ENCODE measurements at regions not wholly inside any gene's neighbourhood (a gene's known extent, or its start where the extent isn't known, plus 50 kb on each side); places are given as distances from the start of the nearest gene placed in this dataset.
A peak's percentile ranks its signal among the peaks of the same experiment; 100 is the strongest.

DNA sequence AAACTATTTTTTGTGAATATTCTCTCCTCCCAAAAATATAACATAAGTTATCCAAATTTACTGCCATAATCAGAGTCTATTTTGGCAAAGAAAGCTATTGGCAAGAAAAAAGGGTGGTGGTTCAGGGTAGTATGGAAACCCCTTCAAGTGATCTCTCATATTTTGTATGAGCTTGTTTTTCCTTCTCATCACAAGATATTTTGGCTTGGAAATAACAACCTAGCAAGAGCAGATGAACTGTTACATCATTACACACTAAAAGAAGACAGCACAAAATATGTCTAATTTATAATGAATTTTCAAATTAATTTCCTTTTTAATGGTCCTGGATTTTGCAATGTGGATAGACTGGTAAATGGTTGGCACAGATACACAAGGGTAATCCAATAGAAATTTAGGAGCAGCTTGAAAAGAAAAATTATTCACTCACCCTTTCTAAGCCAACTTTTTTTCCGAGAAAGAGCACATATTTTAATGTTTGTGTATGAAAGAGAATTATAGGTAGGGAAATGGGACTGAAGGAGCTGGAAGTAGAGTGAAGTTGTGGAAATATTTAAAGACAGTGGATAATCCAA is 225.1 kb downstream of the EFNB2 start:
- no peak for DNase-seq (ENCODE audit: low read depth, low spot score)
- WGBS (ENCODE audit: insufficient coverage, insufficient read length), result no CpG with 5 or more reads among the region's 1 CpG
- H3K27ac ChIP-seq (ENCODE audit: low read length), result no peak overlapping the region

DNA sequence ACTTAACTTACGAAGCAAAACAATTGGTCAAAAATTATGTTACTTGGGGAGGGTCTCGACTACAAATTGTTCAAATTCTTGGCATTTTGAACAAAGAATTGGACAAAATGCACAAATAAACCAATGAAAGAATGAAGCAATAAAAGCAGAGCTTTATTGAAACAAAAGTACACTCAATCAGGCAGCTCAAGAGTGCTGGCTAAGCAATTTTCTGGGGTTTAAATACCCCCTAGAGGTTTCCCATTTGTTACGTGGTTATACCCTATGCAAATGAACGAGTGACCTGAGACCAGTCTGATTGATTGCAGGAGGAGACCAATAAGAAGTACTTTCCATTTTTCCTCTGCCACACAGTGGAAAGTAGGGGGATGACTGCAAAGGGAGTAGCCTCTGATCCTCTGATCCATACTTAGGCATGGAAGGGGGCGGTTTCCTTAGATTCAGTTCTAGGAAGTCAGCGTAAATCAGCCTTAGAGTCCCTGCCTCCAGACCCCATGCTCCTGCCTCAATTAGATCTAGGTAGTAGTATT is 228.6 kb downstream of the EFNB2 start:
- WGBS (ENCODE audit: insufficient coverage, insufficient read length), result no CpG with 5 or more reads among the region's 6 CpGs
- H3K4me1 ChIP-seq (ENCODE audit: control insufficient read depth, insufficient read depth, low read length), result no peaks in the 10 kb centered on the region
- no peak for DNase-seq (ENCODE audit: low read depth, low spot score)
- H3K27ac ChIP-seq (ENCODE audit: low read length), result no peak overlapping the region
- no peak overlapping the region for H3K4me3 ChIP-seq (ENCODE audit: low read length)
- H3K27me3 ChIP-seq (ENCODE audit: control insufficient read depth, insufficient read depth, low read length), result no peaks in the 10 kb centered on the region
- H3K9me3 ChIP-seq (ENCODE audit: control insufficient read depth, insufficient read depth, low read length), result no peaks in the 10 kb centered on the region
- no peaks in the 10 kb centered on the region for H3K36me3 ChIP-seq (ENCODE audit: control insufficient read depth, insufficient read depth, low read length)

More for the DNA sequence above, 225.1 kb downstream of the EFNB2 start:
- Histone ChIP-seq H3K9me3 (ENCODE audit: control insufficient read depth, insufficient read depth, low read length) (no peaks in the 10 kb centered on the region), H3K4me1 (ENCODE audit: control insufficient read depth, insufficient read depth, low read length) (no peaks in the 10 kb centered on the region), H3K27me3 (ENCODE audit: control insufficient read depth, insufficient read depth, low read length) (no peaks in the 10 kb centered on the region), H3K4me3 (ENCODE audit: low read length) (no peak overlapping the region), H3K36me3 (ENCODE audit: control insufficient read depth, insufficient read depth, low read length) (no peaks in the 10 kb centered on the region)

DNA sequence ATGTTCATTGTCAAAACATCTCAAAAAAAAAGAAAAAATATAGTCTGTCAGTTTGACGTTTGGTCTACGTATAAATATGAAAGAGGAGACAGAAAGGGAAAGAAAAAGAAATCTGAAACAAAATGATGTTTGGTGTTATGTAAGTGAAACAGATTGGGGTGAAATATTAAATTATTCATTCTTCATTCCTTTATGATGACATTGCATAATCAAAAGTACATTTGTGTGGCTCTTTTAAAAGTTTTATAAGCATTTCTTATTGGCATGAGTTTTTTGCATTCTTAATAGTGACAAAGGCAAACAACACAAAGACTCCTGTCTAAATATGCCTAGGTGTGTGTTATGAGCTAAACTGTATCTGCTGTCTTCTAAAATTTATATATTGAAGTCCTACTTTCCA is 232.6 kb downstream of the EFNB2 start:
- no peak overlapping the region for H3K4me3 ChIP-seq (ENCODE audit: low read length)
- no peaks in the 10 kb centered on the region for H3K9me3 ChIP-seq (ENCODE audit: control insufficient read depth, insufficient read depth, low read length)
- H3K27ac ChIP-seq (ENCODE audit: low read length), result no peak overlapping the region
- no peak for DNase-seq (ENCODE audit: low read depth, low spot score)
- no peaks in the 10 kb centered on the region for H3K36me3 ChIP-seq (ENCODE audit: control insufficient read depth, insufficient read depth, low read length)
- no CpG with 5 or more reads among the region's 2 CpGs for WGBS (ENCODE audit: insufficient coverage, insufficient read length)
- no peaks in the 10 kb centered on the region for H3K27me3 ChIP-seq (ENCODE audit: control insufficient read depth, insufficient read depth, low read length)
- no peaks in the 10 kb centered on the region for H3K4me1 ChIP-seq (ENCODE audit: control insufficient read depth, insufficient read depth, low read length)

DNA sequence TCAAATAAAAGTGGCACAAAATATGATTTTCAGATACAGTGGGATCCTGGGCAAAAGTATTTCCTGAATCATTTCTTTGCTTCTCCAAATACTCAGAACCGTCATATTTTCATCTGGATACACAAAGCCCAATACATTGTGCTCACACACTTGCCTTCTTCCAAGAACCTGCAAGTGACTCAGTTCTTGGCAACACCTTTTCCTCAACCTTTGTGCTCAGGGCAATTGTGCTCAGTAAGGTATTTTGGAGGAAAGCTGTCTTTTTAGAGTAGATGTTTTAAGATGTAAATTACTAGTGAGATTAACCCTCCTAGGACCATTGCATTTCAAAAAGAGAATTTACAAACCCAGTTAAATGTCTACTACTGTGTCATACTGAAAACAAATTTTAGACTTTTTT is 233.5 kb downstream of the EFNB2 start:
- Histone ChIP-seq H3K4me3 (ENCODE audit: low read length) (no peak overlapping the region), H3K27me3 (ENCODE audit: control insufficient read depth, insufficient read depth, low read length) (no peaks in the 10 kb centered on the region), H3K4me1 (ENCODE audit: control insufficient read depth, insufficient read depth, low read length) (no peaks in the 10 kb centered on the region), H3K9me3 (ENCODE audit: control insufficient read depth, insufficient read depth, low read length) (no peaks in the 10 kb centered on the region), H3K27ac (ENCODE audit: low read length) (no peak overlapping the region), H3K36me3 (ENCODE audit: control insufficient read depth, insufficient read depth, low read length) (no peaks in the 10 kb centered on the region)
- DNase-seq (ENCODE audit: low read depth, low spot score), result no peak
- WGBS (ENCODE audit: insufficient coverage, insufficient read length), result no CpG with 5 or more reads among the region's 1 CpG

DNA sequence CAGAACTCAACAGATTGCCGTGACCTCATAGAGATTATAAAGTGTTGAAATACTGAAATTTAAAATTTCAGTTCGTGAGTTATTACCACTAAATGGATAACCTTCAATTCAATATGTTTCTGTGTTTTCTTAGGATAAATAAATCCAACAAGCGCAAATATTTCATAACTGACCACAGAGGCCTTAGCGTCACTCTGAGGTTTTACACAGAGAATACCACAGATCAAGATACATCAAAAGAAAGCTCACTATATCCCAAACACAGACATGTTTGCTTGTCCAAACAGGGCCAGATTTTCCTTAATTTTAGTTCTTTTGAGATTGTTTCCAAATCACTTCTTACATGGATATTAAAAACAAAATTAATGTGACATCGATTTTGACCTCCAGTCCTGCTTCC is 235.8 kb downstream of the EFNB2 start:
- DNase-seq (ENCODE audit: low read depth, low spot score), result no peak
- Histone ChIP-seq H3K27me3 (ENCODE audit: control insufficient read depth, insufficient read depth, low read length) (no peaks in the 10 kb centered on the region), H3K4me3 (ENCODE audit: low read length) (no peak overlapping the region), H3K36me3 (ENCODE audit: control insufficient read depth, insufficient read depth, low read length) (no peaks in the 10 kb centered on the region), H3K27ac (ENCODE audit: low read length) (no peak overlapping the region), H3K4me1 (ENCODE audit: control insufficient read depth, insufficient read depth, low read length) (no peaks in the 10 kb centered on the region), H3K9me3 (ENCODE audit: control insufficient read depth, insufficient read depth, low read length) (no peaks in the 10 kb centered on the region)
- no CpG with 5 or more reads among the region's 5 CpGs for WGBS (ENCODE audit: insufficient coverage, insufficient read length)

DNA sequence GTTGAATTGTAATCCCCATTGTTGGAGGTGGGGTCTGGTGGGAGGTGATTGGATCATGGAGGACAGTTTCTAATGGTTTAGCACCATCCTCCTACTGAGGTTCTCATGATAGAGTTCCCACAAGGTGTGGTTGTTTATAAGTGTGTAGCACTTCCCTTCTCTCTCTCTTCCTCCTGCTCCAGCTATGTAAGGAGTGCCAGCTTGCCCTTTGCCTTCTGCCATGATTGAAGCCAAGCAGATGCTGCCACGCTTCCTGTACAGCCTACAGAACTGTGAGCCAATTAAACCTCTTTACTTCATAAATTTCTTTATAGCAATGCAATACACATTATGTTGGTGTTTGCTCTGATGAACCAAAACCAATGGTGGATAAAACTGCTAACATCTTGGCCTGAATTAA is 238.2 kb downstream of the EFNB2 start:
- WGBS (ENCODE audit: insufficient coverage, insufficient read length), result no CpG with 5 or more reads among the region's 1 CpG
- no peaks in the 10 kb centered on the region for H3K36me3 ChIP-seq (ENCODE audit: control insufficient read depth, insufficient read depth, low read length)
- DNase-seq (ENCODE audit: low read depth, low spot score), result no peak

DNA sequence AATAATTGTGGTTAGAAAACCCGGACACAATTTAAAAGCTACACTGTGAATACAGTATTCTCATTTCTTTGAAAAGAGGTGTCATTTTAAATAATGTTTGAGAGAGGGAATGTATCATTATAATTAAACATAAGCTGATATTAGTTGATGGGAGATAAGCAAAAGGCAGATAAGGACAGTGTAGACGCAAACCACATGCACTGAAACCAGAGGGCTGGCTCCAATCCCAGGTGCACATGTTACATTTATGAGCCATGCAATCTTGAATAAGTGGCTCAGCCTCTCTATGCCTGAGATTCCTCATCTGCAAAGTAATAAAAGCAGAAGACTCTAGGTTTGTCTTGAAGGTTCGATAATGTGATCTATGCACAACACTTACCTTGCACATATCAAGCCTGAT is 238.7 kb downstream of the EFNB2 start:
- no peak overlapping the region for H3K27ac ChIP-seq (ENCODE audit: low read length)
- H3K4me3 ChIP-seq (ENCODE audit: low read length), result no peak overlapping the region
- no CpG with 5 or more reads among the region's 3 CpGs for WGBS (ENCODE audit: insufficient coverage, insufficient read length)
- no peaks in the 10 kb centered on the region for H3K27me3 ChIP-seq (ENCODE audit: control insufficient read depth, insufficient read depth, low read length)
- H3K9me3 ChIP-seq (ENCODE audit: control insufficient read depth, insufficient read depth, low read length), result no peaks in the 10 kb centered on the region
- H3K36me3 ChIP-seq (ENCODE audit: control insufficient read depth, insufficient read depth, low read length), result no peaks in the 10 kb centered on the region
- DNase-seq (ENCODE audit: low read depth, low spot score), result no peak
- no peaks in the 10 kb centered on the region for H3K4me1 ChIP-seq (ENCODE audit: control insufficient read depth, insufficient read depth, low read length)

More for the DNA sequence above, 238.2 kb downstream of the EFNB2 start:
- no peak overlapping the region for H3K4me3 ChIP-seq (ENCODE audit: low read length)
- no peaks in the 10 kb centered on the region for H3K27me3 ChIP-seq (ENCODE audit: control insufficient read depth, insufficient read depth, low read length)
- H3K4me1 ChIP-seq (ENCODE audit: control insufficient read depth, insufficient read depth, low read length), result no peaks in the 10 kb centered on the region
- H3K27ac ChIP-seq (ENCODE audit: low read length), result no peak overlapping the region
- no peaks in the 10 kb centered on the region for H3K9me3 ChIP-seq (ENCODE audit: control insufficient read depth, insufficient read depth, low read length)

DNA sequence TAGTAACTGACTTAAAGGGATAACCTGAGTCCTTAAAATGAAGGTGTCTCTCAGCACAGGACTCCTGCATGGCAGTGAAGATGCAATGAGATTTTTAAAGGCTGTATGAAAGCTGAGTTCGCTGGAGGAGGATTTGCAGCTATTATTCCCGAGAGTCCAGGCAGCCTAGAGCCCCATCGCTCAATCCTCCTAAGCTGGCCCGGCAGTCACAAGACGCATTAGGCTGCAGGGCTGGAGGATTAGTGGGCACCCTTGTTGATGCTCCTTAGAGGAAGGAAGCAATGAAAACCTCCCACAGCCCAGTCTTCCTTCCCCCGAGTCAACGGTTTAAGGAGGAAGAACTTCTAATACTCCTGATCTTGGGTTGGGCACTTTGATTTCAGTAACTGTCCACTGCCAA is 239.5 kb downstream of the EFNB2 start:
- Histone ChIP-seq H3K9me3 (ENCODE audit: control insufficient read depth, insufficient read depth, low read length) (no peaks in the 10 kb centered on the region), H3K4me3 (ENCODE audit: low read length) (no peak overlapping the region), H3K4me1 (ENCODE audit: control insufficient read depth, insufficient read depth, low read length) (no peaks in the 10 kb centered on the region), H3K36me3 (ENCODE audit: control insufficient read depth, insufficient read depth, low read length) (no peaks in the 10 kb centered on the region), H3K27me3 (ENCODE audit: control insufficient read depth, insufficient read depth, low read length) (no peaks in the 10 kb centered on the region), H3K27ac (ENCODE audit: low read length) (no peak overlapping the region)
- WGBS (ENCODE audit: insufficient coverage, insufficient read length), result no CpG with 5 or more reads among the region's 7 CpGs
- DNase-seq (ENCODE audit: low read depth, low spot score), result no peak

DNA sequence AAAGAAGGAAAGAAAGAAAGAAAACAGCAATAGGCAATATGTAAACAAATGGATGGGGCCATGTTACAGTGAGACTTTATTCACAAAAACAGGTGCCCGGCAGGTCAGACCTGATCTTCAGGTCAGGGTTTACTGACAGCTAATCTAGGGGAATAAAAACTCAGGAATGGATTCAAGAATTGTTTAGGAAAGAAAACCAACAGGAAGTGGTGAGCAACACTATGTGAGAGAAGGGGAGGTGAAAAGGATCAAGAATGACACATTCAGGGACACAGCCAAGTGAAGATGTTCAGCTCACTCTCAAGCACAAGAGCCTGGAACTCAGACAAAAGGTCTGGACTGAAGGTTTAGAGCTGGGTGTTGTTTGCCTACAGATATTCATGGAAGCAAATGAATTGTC is 244.5 kb downstream of the EFNB2 start:
- Histone ChIP-seq H3K27me3 (ENCODE audit: control insufficient read depth, insufficient read depth, low read length) (no peaks in the 10 kb centered on the region), H3K9me3 (ENCODE audit: control insufficient read depth, insufficient read depth, low read length) (no peaks in the 10 kb centered on the region), H3K27ac (ENCODE audit: low read length) (no peak overlapping the region), H3K4me3 (ENCODE audit: low read length) (no peak overlapping the region), H3K36me3 (ENCODE audit: control insufficient read depth, insufficient read depth, low read length) (no peaks in the 10 kb centered on the region), H3K4me1 (ENCODE audit: control insufficient read depth, insufficient read depth, low read length) (no peaks in the 10 kb centered on the region)
- DNase-seq (ENCODE audit: low read depth, low spot score), result no peak
- WGBS (ENCODE audit: insufficient coverage, insufficient read length), result no CpG with 5 or more reads among the region's 1 CpG

DNA sequence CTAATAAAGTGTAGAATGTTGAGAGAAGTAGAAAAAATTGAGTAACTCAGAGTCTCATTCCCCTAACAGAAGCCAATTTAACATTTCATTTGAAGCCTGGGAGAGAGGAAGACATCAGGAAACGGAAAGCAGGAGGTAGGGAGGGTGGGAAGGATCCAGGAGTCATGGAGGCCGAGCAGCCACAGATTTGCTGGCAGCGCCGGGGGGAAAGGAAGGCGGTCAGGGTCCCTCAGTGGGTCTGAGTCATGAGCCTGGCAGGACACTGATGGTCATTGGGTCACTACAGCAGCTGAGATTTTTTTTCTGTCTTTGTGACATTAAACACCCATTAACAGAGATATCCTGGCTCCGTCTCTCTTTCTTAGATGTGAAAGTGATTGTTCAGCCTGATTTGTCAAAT is 248.1 kb downstream of the EFNB2 start:
- no peak overlapping the region for H3K4me3 ChIP-seq (ENCODE audit: low read length)
- no peaks in the 10 kb centered on the region for H3K27me3 ChIP-seq (ENCODE audit: control insufficient read depth, insufficient read depth, low read length)
- H3K36me3 ChIP-seq (ENCODE audit: control insufficient read depth, insufficient read depth, low read length), result no peaks in the 10 kb centered on the region
- no peak for DNase-seq (ENCODE audit: low read depth, low spot score)
- no peak overlapping the region for H3K27ac ChIP-seq (ENCODE audit: low read length)
- no CpG with 5 or more reads among the region's 6 CpGs for WGBS (ENCODE audit: insufficient coverage, insufficient read length)
- no peaks in the 10 kb centered on the region for H3K9me3 ChIP-seq (ENCODE audit: control insufficient read depth, insufficient read depth, low read length)
- H3K4me1 ChIP-seq (ENCODE audit: control insufficient read depth, insufficient read depth, low read length), result no peaks in the 10 kb centered on the region

DNA sequence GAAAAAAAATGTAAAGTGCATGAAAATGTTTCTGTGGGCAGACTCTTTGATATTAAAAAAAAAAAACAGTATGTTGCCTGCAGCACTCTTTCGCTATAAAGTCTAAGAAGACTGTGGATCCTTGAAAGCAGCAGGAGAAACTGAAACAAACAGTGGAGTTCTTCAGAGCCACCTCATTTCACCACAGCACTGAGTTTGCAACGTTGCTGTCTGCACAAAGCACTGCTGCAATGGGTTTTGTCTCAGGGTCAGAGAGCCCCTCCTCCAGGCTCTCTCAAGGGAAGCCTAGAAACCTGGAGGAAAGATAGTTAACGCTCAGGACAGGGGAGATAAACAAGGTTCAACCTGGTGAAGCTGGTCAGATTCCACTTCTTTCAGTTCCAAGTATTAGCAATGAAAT is 248.7 kb downstream of the EFNB2 start:
- WGBS (ENCODE audit: insufficient coverage, insufficient read length), result no CpG with 5 or more reads among the region's 3 CpGs
- H3K27ac ChIP-seq (ENCODE audit: low read length), result no peak overlapping the region
- no peaks in the 10 kb centered on the region for H3K36me3 ChIP-seq (ENCODE audit: control insufficient read depth, insufficient read depth, low read length)
- DNase-seq (ENCODE audit: low read depth, low spot score), result peak; percentile 7
- no peak overlapping the region for H3K4me3 ChIP-seq (ENCODE audit: low read length)
- no peaks in the 10 kb centered on the region for H3K9me3 ChIP-seq (ENCODE audit: control insufficient read depth, insufficient read depth, low read length)
- no peaks in the 10 kb centered on the region for H3K27me3 ChIP-seq (ENCODE audit: control insufficient read depth, insufficient read depth, low read length)
- no peaks in the 10 kb centered on the region for H3K4me1 ChIP-seq (ENCODE audit: control insufficient read depth, insufficient read depth, low read length)

Data from iPS DF 6.9 (cell line).